Glutamatergic neuron (in vitro differentiated cells): ENCODE measurements at regions not wholly inside any gene's neighbourhood (a gene's known extent, or its start where the extent isn't known, plus 50 kb on each side); places are given as distances from the start of the nearest gene placed in this dataset.

Experiments used
- DNase-seq: peaks from one replicate; pipeline ENCODE4 v3.0.0; 2022
- H3K27ac Mint-ChIP-seq: one replicate; pipeline ENCODE4 v1.8.0; 2020; ENCODE audit warnings: mild to moderate bottlenecking, mixed read lengths, inconsistent platforms; ENCODE audit not compliant: unreplicated experiment
- H3K27me3 Mint-ChIP-seq: one replicate; pipeline ENCODE4 v1.8.0; 2020; ENCODE audit warnings: mild to moderate bottlenecking, moderate library complexity, mixed read lengths, inconsistent platforms; ENCODE audit not compliant: unreplicated experiment
- H3K36me3 Mint-ChIP-seq: one replicate; pipeline ENCODE4 v1.8.0; 2020; ENCODE audit warnings: mild to moderate bottlenecking, mixed read lengths, inconsistent platforms; ENCODE audit not compliant: unreplicated experiment
- H3K4me1 Mint-ChIP-seq: one replicate; pipeline ENCODE4 v1.8.0; 2020; ENCODE audit warnings: mild to moderate bottlenecking, low read depth, mixed read lengths, inconsistent platforms; ENCODE audit not compliant: unreplicated experiment
- H3K4me3 Mint-ChIP-seq: one replicate; pipeline ENCODE4 v1.8.0; 2020; ENCODE audit warnings: mild to moderate bottlenecking, mixed read lengths, inconsistent platforms; ENCODE audit not compliant: unreplicated experiment
- H3K9me3 Mint-ChIP-seq: one replicate; pipeline ENCODE4 v1.8.0; 2020; ENCODE audit warnings: mild to moderate bottlenecking, moderate library complexity, mixed read lengths, inconsistent platforms; ENCODE audit not compliant: unreplicated experiment
- TF ChIP-seq, protein P1 (sequence below): fragments of 200-600 bp; sonication (generic); IDR thresholded peaks from one replicate; pipeline ENCODE4 v1.5.0; 2021; ENCODE audit not compliant: partially characterized antibody, unreplicated experiment

DNA sequence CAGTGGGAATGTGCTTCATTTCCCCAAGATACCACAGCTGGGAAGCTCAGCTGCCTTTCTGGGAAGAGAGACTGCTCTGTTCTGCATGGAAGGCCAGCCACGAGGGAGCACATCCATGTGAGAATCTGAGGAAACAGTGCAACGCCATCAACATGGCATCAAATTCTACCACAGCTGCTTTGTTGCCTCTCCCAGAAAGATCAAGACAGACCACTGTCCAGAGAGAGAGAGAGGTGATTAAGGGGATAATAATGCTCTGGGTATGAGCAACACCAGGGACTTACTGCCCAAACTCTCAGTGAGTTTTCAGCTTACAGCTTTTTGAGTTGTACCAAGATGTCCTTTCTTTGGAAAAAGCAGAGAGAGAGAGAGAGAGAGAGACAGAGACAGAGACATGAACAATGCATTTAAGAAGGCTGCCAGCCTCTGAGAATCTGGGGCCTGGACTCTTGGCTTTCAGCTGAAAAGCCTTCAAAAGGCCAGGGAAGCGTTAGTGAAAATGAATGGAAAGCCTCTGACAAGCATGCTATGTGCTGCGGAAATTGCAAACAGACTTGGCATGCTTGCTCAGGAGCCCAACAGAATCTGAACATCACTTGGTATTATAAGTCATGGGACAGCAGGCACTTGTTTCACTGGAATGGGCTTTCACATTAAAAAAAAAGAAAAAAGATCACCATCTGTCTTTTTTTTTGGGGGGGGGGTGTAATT, 223.1 kb downstream of the MAP2K6 start:
- no peaks in the 10 kb centered on the region for H3K27me3 Mint-ChIP-seq
- H3K36me3 Mint-ChIP-seq = no peaks in the 10 kb centered on the region
- no peaks in the 10 kb centered on the region for H3K4me1 Mint-ChIP-seq
- H3K9me3 Mint-ChIP-seq = no peaks in the 10 kb centered on the region
- TF ChIP-seq, protein P1, sequence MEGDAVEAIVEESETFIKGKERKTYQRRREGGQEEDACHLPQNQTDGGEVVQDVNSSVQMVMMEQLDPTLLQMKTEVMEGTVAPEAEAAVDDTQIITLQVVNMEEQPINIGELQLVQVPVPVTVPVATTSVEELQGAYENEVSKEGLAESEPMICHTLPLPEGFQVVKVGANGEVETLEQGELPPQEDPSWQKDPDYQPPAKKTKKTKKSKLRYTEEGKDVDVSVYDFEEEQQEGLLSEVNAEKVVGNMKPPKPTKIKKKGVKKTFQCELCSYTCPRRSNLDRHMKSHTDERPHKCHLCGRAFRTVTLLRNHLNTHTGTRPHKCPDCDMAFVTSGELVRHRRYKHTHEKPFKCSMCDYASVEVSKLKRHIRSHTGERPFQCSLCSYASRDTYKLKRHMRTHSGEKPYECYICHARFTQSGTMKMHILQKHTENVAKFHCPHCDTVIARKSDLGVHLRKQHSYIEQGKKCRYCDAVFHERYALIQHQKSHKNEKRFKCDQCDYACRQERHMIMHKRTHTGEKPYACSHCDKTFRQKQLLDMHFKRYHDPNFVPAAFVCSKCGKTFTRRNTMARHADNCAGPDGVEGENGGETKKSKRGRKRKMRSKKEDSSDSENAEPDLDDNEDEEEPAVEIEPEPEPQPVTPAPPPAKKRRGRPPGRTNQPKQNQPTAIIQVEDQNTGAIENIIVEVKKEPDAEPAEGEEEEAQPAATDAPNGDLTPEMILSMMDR = no peak
- H3K4me3 Mint-ChIP-seq = no peak overlapping the region
- no peak overlapping the region for H3K27ac Mint-ChIP-seq
- no peak for DNase-seq

DNA sequence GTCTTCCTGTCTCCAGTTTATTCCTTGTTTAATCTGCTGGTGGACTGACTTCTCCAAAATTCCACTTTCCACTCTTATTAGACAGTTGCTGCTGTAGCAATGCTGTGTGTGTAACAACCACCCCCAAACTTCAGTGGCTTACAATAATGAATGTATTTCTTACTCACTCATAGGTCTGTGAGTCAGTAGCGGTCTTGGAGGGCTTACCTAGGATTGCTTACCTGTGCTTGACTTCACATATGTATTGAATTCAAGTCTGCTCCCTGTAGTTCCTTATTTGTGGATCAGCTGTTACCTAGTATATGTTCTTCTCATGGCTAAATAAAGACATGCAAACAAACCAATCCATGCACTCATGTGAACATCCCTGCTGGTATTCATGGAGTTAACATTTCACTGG, 224.6 kb downstream of the MAP2K6 start:
- no peak for DNase-seq
- Mint-ChIP-seq H3K36me3 (no peaks in the 10 kb centered on the region), H3K27ac (no peak overlapping the region), H3K27me3 (no peaks in the 10 kb centered on the region), H3K4me1 (no peaks in the 10 kb centered on the region), H3K4me3 (no peak overlapping the region), H3K9me3 (no peaks in the 10 kb centered on the region)
- TF ChIP-seq, protein P1 = no peak

DNA sequence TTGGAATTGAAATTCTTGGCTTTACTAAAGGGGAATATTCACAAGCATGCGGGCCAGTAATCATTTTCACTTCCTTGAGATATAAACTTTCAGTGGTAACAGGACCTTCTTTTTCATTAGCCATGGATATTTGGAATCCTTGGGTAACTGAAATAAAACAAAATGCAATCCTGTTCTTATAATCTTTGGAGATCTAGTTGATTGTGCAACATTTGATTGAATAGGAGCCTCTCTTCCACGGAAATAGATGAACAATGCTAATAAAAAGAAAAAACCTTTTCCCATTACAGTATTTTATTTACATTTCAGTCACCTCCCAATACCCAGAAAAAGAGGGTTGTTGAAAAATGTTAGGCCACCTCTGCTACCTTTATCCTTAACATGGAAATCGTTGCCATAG, 225.6 kb downstream of the MAP2K6 start:
- Mint-ChIP-seq H3K4me3 (no peak overlapping the region), H3K4me1 (no peaks in the 10 kb centered on the region), H3K36me3 (no peaks in the 10 kb centered on the region), H3K27ac (no peak overlapping the region), H3K27me3 (no peaks in the 10 kb centered on the region), H3K9me3 (no peaks in the 10 kb centered on the region)
- TF ChIP-seq, protein P1 = no peak
- no peak for DNase-seq

DNA sequence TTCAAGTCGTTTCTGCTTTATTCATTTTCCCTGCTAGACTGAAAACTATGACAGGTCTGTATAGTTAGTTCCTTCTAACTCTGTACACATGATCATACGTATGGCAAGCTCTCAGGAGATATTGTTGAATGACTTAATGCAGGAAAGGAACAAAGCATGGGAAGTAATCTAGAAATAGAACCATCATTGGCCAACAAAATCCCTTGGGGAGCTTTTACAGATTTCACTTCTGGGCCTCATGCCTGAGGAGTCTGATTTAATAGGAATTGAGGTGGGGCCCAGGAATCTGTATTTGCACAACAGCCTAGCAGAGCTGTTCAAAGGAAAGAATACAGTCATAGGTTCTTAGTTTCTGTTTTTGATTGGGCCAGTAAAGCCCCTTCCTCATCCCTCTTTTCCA, 229.2 kb downstream of the MAP2K6 start:
- Mint-ChIP-seq H3K36me3 (no peaks in the 10 kb centered on the region), H3K27ac (no peak overlapping the region), H3K27me3 (no peaks in the 10 kb centered on the region), H3K4me1 (no peaks in the 10 kb centered on the region), H3K9me3 (no peaks in the 10 kb centered on the region), H3K4me3 (no peak overlapping the region)
- TF ChIP-seq, protein P1 = no peak
- no peak for DNase-seq

DNA sequence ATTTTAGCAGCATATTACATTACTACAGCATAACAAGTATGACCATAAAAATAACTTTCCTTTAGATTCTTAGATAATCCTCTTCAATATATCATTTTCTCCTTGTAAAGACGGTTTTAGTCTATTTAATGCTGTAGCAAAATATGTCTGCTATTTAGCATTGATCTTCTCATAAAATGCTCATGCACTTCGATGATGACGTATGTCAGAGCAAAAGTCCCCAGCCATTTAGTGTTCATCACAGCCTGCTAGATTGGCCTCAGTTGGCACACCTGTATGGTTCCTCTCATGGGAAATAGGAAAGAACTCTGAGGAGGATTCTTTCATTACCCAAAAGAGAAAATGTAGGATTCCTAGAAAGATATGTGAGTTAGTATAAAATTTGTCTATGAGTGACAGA, 232.2 kb downstream of the MAP2K6 start:
- Mint-ChIP-seq H3K36me3 (no peaks in the 10 kb centered on the region), H3K27ac (no peak overlapping the region), H3K4me3 (no peak overlapping the region), H3K4me1 (no peaks in the 10 kb centered on the region), H3K27me3 (no peaks in the 10 kb centered on the region), H3K9me3 (no peaks in the 10 kb centered on the region)
- TF ChIP-seq, protein P1 = no peak
- DNase-seq = no peak
